Endothelial cell (in vitro differentiated cells): ENCODE measurements at regions not wholly inside any gene's neighbourhood (a gene's known extent, or its start where the extent isn't known, plus 50 kb on each side); places are given as distances from the start of the nearest gene placed in this dataset.

Source experiments
- DNase-seq: peaks from one replicate; pipeline ENCODE4 v3.0.0; 2021; ENCODE audit warnings: low spot score
- H3K27ac Mint-ChIP-seq: one replicate; pipeline ENCODE4 v1.8.0; 2021; ENCODE audit warnings: mixed read lengths, inconsistent platforms; ENCODE audit not compliant: unreplicated experiment
- H3K27me3 Mint-ChIP-seq: one replicate; pipeline ENCODE4 v1.8.0; 2021; ENCODE audit warnings: mild to moderate bottlenecking, moderate library complexity, mixed read lengths, inconsistent platforms; ENCODE audit not compliant: unreplicated experiment
- H3K36me3 Mint-ChIP-seq: one replicate; pipeline ENCODE4 v1.8.0; 2021; ENCODE audit warnings: mild to moderate bottlenecking, low read depth, mixed read lengths, inconsistent platforms; ENCODE audit not compliant: unreplicated experiment
- H3K4me1 Mint-ChIP-seq: one replicate; pipeline ENCODE4 v1.8.0; 2021; ENCODE audit warnings: mild to moderate bottlenecking, mixed read lengths, inconsistent platforms; ENCODE audit not compliant: unreplicated experiment
- H3K4me3 Mint-ChIP-seq: one replicate; pipeline ENCODE4 v1.8.0; 2021; ENCODE audit warnings: mild to moderate bottlenecking, mixed read lengths, inconsistent platforms; ENCODE audit not compliant: unreplicated experiment
- H3K9me3 Mint-ChIP-seq: one replicate; pipeline ENCODE4 v1.8.0; 2021; ENCODE audit warnings: mixed read lengths, inconsistent platforms; ENCODE audit not compliant: unreplicated experiment
- CTCF ChIP-seq: fragments of 200-600 bp; sonication (generic); IDR thresholded peaks from one replicate; pipeline ENCODE4 v1.5.0; 2021; ENCODE audit warnings: antibody characterized with exemption; ENCODE audit not compliant: unreplicated experiment

GRCh38 chr17:52762794-52763167 is 604.3 kb upstream of the CA10 start:
- Mint-ChIP-seq H3K4me1 (peaks cover 10% of the 10 kb centered on the region), H3K27ac (no peak overlapping the region), H3K36me3 (no peaks in the 10 kb centered on the region), H3K9me3 (no peaks in the 10 kb centered on the region), H3K27me3 (no peaks in the 10 kb centered on the region), H3K4me3 (no peak overlapping the region)
- DNase-seq, result no peak
- no peak for TF ChIP-seq CTCF

GRCh38 chr17:52762147-52762793 is 603.8 kb upstream of the CA10 start:
- Mint-ChIP-seq H3K27ac (no peak overlapping the region), H3K9me3 (no peaks in the 10 kb centered on the region), H3K4me3 (no peak overlapping the region), H3K4me1 (peaks cover 10% of the 10 kb centered on the region), H3K27me3 (no peaks in the 10 kb centered on the region), H3K36me3 (no peaks in the 10 kb centered on the region)
- TF ChIP-seq CTCF, result no peak
- no peak for DNase-seq

- Mint-ChIP-seq H3K4me3 (no peak overlapping the region), H3K4me1 (peaks cover 10% of the 10 kb centered on the region), H3K36me3 (no peaks in the 10 kb centered on the region), H3K9me3 (no peaks in the 10 kb centered on the region), H3K27me3 (no peaks in the 10 kb centered on the region), H3K27ac (no peak overlapping the region)
- no peak for DNase-seq
- no peak for TF ChIP-seq CTCF
These were observed 601.4 kb upstream of the CA10 start for GRCh38 chr17:52759864-52760263.

- no peaks in the 10 kb centered on the region for H3K27me3 Mint-ChIP-seq
- H3K36me3 Mint-ChIP-seq, result no peaks in the 10 kb centered on the region
- H3K4me3 Mint-ChIP-seq, result no peak overlapping the region
- no peak overlapping the region for H3K27ac Mint-ChIP-seq
- DNase-seq, result no peak
- no peaks in the 10 kb centered on the region for H3K9me3 Mint-ChIP-seq
- no peak for TF ChIP-seq CTCF
- H3K4me1 Mint-ChIP-seq, result peaks cover 10% of the 10 kb centered on the region
These were observed 600.0 kb upstream of the CA10 start for GRCh38 chr17:52758481-52758880.

- Mint-ChIP-seq H3K36me3 (no peaks in the 10 kb centered on the region), H3K4me1 (peaks cover 8% of the 10 kb centered on the region), H3K27ac (no peak overlapping the region), H3K4me3 (no peak overlapping the region), H3K27me3 (no peaks in the 10 kb centered on the region), H3K9me3 (peaks cover 4% of the 10 kb centered on the region)
- no peak for TF ChIP-seq CTCF
- no peak for DNase-seq
These were observed 598.2 kb upstream of the CA10 start for GRCh38 chr17:52756746-52757145.
